Upper lobe of left lung (tissue), 4 donors: ENCODE measurements at regions not wholly inside any gene's neighbourhood (a gene's known extent, or its start where the extent isn't known, plus 50 kb on each side); places are given as distances from the start of the nearest gene placed in this dataset.

Experiments used
- EP300 ChIP-seq, 4 donors: sonication (generic); formaldehyde crosslinking; IDR thresholded peaks; one replicate each; pipeline ENCODE4 v1.5.1; 2017; ENCODE audit warnings: antibody characterized with exemption in 4 of 4, control low read depth in 2 of 4
- POLR2A ChIP-seq, 4 donors: fragments of 450-650 bp; IDR thresholded peaks; one replicate each; pipeline ENCODE4 v1.5.1; 2016 to 2017; ENCODE audit warnings: antibody characterized with exemption in 4 of 4, mild to moderate bottlenecking in 2 of 4
- POLR2AphosphoS5 ChIP-seq, 2 donors: sonication (generic); formaldehyde crosslinking; IDR thresholded peaks; one replicate each; pipeline ENCODE4 v1.5.1; 2017; ENCODE audit warnings: antibody characterized with exemption in 2 of 2
- TF ChIP-seq, protein P1 (sequence below), 6 experiments: fragments of 450-650 bp in 4 of 6; fragments of 200-600 bp in 2 of 6; sonication (generic) in 2 of 6; IDR thresholded peaks; one replicate each; pipeline ENCODE4 v1.5.1; 2016 to 2019; ENCODE audit warnings: antibody characterized with exemption in 6 of 6

DNA sequence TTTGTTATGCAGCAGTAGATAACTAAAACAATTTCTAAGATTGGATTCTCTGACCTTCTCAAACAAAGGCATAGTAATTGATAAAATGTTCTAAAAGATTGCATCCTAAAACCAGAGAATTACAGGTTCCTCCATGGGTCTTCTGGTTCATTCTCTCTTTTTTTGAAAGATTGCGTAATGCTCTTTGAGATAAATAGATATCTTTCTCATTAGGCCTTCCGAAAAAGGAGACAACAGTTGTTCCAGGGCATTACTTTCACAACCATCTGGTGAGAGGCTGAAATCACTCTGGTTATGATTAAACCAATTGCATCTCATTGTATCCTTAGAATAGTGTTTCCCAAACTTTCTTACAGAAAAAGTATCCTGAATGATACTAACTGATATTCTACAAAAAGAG is 174.7 kb upstream of the NREP start:
- TF ChIP-seq POLR2A (IDR thresholded peaks at IDR 0.05): no peak
- TF ChIP-seq, protein P1, sequence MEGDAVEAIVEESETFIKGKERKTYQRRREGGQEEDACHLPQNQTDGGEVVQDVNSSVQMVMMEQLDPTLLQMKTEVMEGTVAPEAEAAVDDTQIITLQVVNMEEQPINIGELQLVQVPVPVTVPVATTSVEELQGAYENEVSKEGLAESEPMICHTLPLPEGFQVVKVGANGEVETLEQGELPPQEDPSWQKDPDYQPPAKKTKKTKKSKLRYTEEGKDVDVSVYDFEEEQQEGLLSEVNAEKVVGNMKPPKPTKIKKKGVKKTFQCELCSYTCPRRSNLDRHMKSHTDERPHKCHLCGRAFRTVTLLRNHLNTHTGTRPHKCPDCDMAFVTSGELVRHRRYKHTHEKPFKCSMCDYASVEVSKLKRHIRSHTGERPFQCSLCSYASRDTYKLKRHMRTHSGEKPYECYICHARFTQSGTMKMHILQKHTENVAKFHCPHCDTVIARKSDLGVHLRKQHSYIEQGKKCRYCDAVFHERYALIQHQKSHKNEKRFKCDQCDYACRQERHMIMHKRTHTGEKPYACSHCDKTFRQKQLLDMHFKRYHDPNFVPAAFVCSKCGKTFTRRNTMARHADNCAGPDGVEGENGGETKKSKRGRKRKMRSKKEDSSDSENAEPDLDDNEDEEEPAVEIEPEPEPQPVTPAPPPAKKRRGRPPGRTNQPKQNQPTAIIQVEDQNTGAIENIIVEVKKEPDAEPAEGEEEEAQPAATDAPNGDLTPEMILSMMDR (IDR thresholded peaks at IDR 0.05): no peak
- TF ChIP-seq POLR2AphosphoS5 (IDR thresholded peaks at IDR 0.05): no peak
- TF ChIP-seq EP300 (IDR thresholded peaks at IDR 0.05): no peak
